HEK293T (cell line): ENCODE measurements at regions not wholly inside any gene's neighbourhood (a gene's known extent, or its start where the extent isn't known, plus 50 kb on each side); places are given as distances from the start of the nearest gene placed in this dataset.

Experiments
- CTCF ChIA-PET: fragments of 350-600 bp; formaldehyde crosslinking; extraction: SDS; loops from one replicate; lab custom pipeline; 2021; ENCODE audit warnings: antibody characterized with exemption, inconsistent platforms; lab: Yijun Ruan, JAX
- POLR2A ChIA-PET: fragments of 350-600 bp; formaldehyde crosslinking; extraction: SDS; loops from one replicate; lab custom pipeline; 2020; ENCODE audit warnings: antibody characterized with exemption, inconsistent platforms; lab: Yijun Ruan, JAX
- DNase-seq: peaks from one replicate; pipeline ENCODE4 v3.0.0; 2012; ENCODE audit warnings: mixed read lengths; ENCODE audit errors: extremely low spot score
- ARNT ChIP-seq: fragments of 450-650 bp; IDR thresholded peaks from 2 replicates; pipeline ENCODE4 v1.6.1; 2017; ENCODE audit warnings: mild to moderate bottlenecking
- BHLHE40 ChIP-seq: fragments of 450-650 bp; IDR thresholded peaks from 2 replicates; pipeline ENCODE4 v1.6.1; 2016; ENCODE audit warnings: mild to moderate bottlenecking, moderate library complexity, borderline replicate concordance
- CTBP1 ChIP-seq: fragments of 450-650 bp; IDR thresholded peaks from 2 replicates; pipeline ENCODE4 v1.6.1; 2016; ENCODE audit warnings: borderline replicate concordance
- ELF4 ChIP-seq: fragments of 450-650 bp; IDR thresholded peaks from 2 replicates; pipeline ENCODE4 v1.6.1; 2017; ENCODE audit warnings: antibody characterized with exemption
- FOXA1 ChIP-seq: fragments of 450-650 bp; IDR thresholded peaks from 2 replicates; pipeline ENCODE4 v1.6.1; 2016; ENCODE audit warnings: mild to moderate bottlenecking
- FOXK2 ChIP-seq: fragments of 450-650 bp; IDR thresholded peaks from 2 replicates; pipeline ENCODE4 v1.6.1; 2016; ENCODE audit warnings: mild to moderate bottlenecking
- FOXM1 ChIP-seq: fragments of 450-650 bp; IDR thresholded peaks from 2 replicates; pipeline ENCODE4 v1.6.1; 2017; ENCODE audit warnings: mild to moderate bottlenecking, borderline replicate concordance
- HDGF ChIP-seq: fragments of 450-650 bp; IDR thresholded peaks from 2 replicates; pipeline ENCODE4 v1.6.1; 2017; ENCODE audit warnings: antibody characterized with exemption, borderline replicate concordance
- L3MBTL2 ChIP-seq: fragments of 450-650 bp; conservative IDR thresholded peaks from 2 replicates; pipeline ENCODE4 v1.6.1; 2016; ENCODE audit warnings: mild to moderate bottlenecking
- LEF1 ChIP-seq: fragments of 450-650 bp; IDR thresholded peaks from 2 replicates; pipeline ENCODE4 v1.6.1; 2017; ENCODE audit warnings: mild to moderate bottlenecking, borderline replicate concordance
- NFRKB ChIP-seq: fragments of 450-650 bp; IDR thresholded peaks from 2 replicates; pipeline ENCODE4 v1.6.1; 2016; ENCODE audit warnings: mild to moderate bottlenecking, moderate library complexity
- PKNOX1 ChIP-seq: fragments of 450-650 bp; IDR thresholded peaks from 2 replicates; pipeline ENCODE4 v1.6.1; 2016
- SP1 ChIP-seq: fragments of 450-650 bp; IDR thresholded peaks from 2 replicates; pipeline ENCODE4 v1.6.1; 2017
- SUZ12 ChIP-seq: fragments of 450-650 bp; IDR thresholded peaks from 2 replicates; pipeline ENCODE4 v1.6.1; 2016; ENCODE audit warnings: mild to moderate bottlenecking
- TARDBP ChIP-seq: fragments of 450-650 bp; IDR thresholded peaks from 2 replicates; pipeline ENCODE4 v1.6.1; 2016
- ZNF384 ChIP-seq: fragments of 450-650 bp; IDR thresholded peaks from 2 replicates; pipeline ENCODE4 v1.6.1; 2016

GRCh38 chr5:54722846-54723433, 205.4 kb downstream of the SNX18 start:
- TF ChIP-seq FOXM1, result no peak
- no peak for TF ChIP-seq SP1
- no peak for TF ChIP-seq SUZ12
- no peak for TF ChIP-seq LEF1
- no peak for TF ChIP-seq NFRKB
- no peak for TF ChIP-seq ZNF384
- TF ChIP-seq L3MBTL2, result no peak
- no peak for TF ChIP-seq FOXK2
- TF ChIP-seq FOXA1, result no peak
- TF ChIP-seq PKNOX1, result no peak
- TF ChIP-seq HDGF, result no peak
- TF ChIP-seq BHLHE40, result no peak
- no peak for TF ChIP-seq ELF4
- no peak for TF ChIP-seq ARNT
- TF ChIP-seq CTBP1, result no peak
- no peak for TF ChIP-seq TARDBP
- ChIA-PET CTCF (no interaction called here), POLR2A (no interaction called here)
- DNase-seq, result no peak

- ChIA-PET POLR2A (no interaction called here), CTCF (no interaction called here)
- no peak for DNase-seq
- TF ChIP-seq FOXM1 (no peak), NFRKB (no peak), SUZ12 (no peak), FOXK2 (no peak), ARNT (no peak), FOXA1 (no peak), LEF1 (no peak), PKNOX1 (no peak), CTBP1 (no peak), ELF4 (no peak), TARDBP (no peak), BHLHE40 (no peak), SP1 (no peak), L3MBTL2 (no peak), ZNF384 (no peak), HDGF (no peak)
Measured at GRCh38 chr5:54721951-54722654, 204.5 kb downstream of the SNX18 start.

GRCh38 chr5:54721116-54721515, 203.6 kb downstream of the SNX18 start:
- no peak for DNase-seq
- ChIA-PET POLR2A (no interaction called here), CTCF (no interaction called here)
- TF ChIP-seq CTBP1, result no peak

GRCh38 chr5:54720341-54720740, 202.8 kb downstream of the SNX18 start:
- CTCF ChIA-PET, result no interaction called here
- TF ChIP-seq SP1, result no peak
- TF ChIP-seq TARDBP, result no peak
- TF ChIP-seq ZNF384, result no peak
- TF ChIP-seq SUZ12, result no peak
- no peak for TF ChIP-seq HDGF
- no peak for TF ChIP-seq L3MBTL2
- no peak for TF ChIP-seq FOXK2
- TF ChIP-seq BHLHE40, result no peak
- DNase-seq, result no peak
- POLR2A ChIA-PET, result no interaction called here

GRCh38 chr5:54719384-54720283, 202.1 kb downstream of the SNX18 start:
- TF ChIP-seq ZNF384 (no peak), FOXK2 (no peak), ELF4 (no peak), HDGF (no peak), SUZ12 (no peak), ARNT (no peak), BHLHE40 (no peak), NFRKB (no peak), CTBP1 (no peak), FOXA1 (no peak), SP1 (no peak)
- POLR2A ChIA-PET, result no interaction called here
- CTCF ChIA-PET, result interaction anchor here (0.8 kb wide), 1 partner anchor 802 kb away, joined by 3 read pairs; no protein-coding TSS in a partner anchor
- DNase-seq, result peak; percentile 37

GRCh38 chr5:54718656-54719055, 201.1 kb downstream of the SNX18 start:
- POLR2A ChIA-PET, result no interaction called here
- DNase-seq, result no peak
- TF ChIP-seq SUZ12 (no peak), ZNF384 (no peak), TARDBP (no peak), NFRKB (no peak), CTBP1 (no peak), L3MBTL2 (no peak), PKNOX1 (no peak), BHLHE40 (no peak), HDGF (no peak), FOXK2 (no peak), LEF1 (no peak), SP1 (no peak), FOXM1 (no peak), FOXA1 (no peak), ELF4 (no peak), ARNT (no peak)
- CTCF ChIA-PET, result interaction anchor here (0.8 kb wide), 1 partner anchor 801 kb away, joined by 3 read pairs; no protein-coding TSS in a partner anchor
